Embryonic facial prominence (tissue), 1 donor: ENCODE measurements at regions not wholly inside any gene's neighbourhood (a gene's known extent, or its start where the extent isn't known, plus 50 kb on each side); places are given as distances from the start of the nearest gene placed in this dataset.

Experiments used
- DNase-seq: peaks from one replicate; pipeline ENCODE4 v3.0.0-alpha.2; 2016; ENCODE audit errors: extremely low spot score

GRCh38 chr2:225140723-225141122 is 98.5 kb upstream of the DOCK10 start:
- no peak for DNase-seq

DNA sequence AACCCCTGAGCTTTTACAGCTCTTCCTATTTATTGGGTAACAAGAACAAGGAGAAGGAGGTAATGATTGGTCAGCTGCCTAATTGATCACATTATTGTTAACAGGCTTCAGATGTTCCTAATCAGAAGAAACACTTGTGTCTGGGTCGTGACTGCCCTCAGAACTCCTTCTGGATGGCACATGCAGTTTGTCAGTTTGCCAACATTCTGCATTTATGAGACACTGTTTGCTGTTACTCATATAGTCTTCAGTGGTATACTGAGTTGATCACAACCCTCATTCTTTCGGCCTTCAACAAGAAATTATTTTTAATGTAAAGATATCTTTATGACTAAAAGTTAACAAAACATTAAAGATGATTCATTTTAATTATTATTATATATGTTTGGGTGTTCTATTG is 95.7 kb upstream of the DOCK10 start:
- DNase-seq: no peak

GRCh38 chr2:225136552-225136951 is 94.3 kb upstream of the DOCK10 start:
- DNase-seq: no peak

DNA sequence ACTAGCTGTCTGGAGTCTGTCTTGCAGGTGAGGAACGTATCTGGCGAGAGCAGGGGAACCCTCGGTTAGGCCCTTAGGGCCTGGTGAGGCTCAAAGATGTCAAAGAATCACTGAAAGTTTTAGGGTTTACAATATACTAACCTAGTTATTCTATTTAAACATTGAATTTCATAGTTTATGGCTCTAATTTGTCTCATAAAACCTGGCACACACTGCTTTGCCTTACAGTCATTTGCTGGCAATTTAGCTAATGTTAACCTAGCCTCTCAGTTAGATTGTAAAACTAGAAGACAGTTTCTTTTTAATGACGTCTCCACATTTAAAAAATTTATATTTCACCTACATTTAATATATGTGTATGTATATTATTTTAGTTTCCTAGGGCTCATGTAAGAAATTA is 89.6 kb upstream of the DOCK10 start:
- no peak for DNase-seq

GRCh38 chr2:225130093-225130492 is 87.8 kb upstream of the DOCK10 start:
- no peak for DNase-seq

DNA sequence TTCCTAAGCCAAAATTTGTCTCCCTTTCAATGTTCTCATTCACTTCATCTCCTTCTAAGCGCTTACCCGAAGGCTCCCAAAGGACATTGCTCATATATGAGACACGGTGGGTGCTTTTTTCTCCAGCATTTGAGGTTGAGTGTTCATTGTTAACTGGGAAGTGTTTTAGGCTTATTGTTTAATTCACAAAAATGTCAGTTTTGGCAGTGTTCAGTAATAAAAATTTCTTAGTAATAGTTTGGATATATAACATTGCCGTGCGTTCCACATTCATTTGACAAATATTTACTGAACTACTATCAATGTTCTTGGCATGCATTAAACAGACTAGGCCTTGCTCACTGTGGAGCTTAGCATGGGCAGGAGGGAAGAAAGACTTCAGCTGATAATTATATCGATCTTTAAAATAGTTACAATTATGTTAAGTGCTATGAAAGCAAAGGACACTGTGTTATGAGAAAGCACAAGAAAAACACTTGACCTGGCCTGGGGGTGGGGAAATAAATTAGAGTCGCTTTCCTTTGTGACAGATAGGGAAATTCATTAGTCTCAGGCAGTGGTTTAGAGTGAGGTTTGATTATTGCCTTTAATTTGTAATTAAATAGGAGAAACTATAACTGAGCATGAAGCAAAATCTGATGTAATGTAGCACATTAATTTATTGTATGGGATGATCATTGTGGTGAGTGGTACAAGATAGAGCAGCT is 82.2 kb upstream of the DOCK10 start:
- no peak for DNase-seq

GRCh38 chr2:225122583-225123486 is 80.6 kb upstream of the DOCK10 start:
- no peak for DNase-seq

DNA sequence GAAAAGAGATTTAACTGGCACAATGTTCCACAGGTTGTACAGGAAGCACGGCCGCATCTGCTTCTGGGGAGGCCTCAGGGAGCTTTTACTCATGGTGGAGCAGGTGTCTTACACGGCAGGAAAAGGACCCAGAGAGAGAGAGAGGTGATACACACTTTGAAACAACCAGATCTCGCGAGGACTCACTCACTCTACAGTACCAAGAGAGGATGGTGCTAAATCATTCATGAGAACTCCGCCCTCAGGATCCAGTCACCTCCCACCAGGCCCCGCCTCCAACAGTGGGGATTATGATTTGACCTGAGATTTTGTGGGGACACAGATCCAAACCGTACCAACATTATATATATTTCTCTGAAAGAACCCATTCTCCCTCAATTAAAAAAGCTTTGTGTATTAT is 79.7 kb upstream of the DOCK10 start:
- no peak for DNase-seq

- no peak for DNase-seq
These were observed 77.9 kb upstream of the DOCK10 start for GRCh38 chr2:225120186-225120585.

- DNase-seq: no peak
These were observed 74.9 kb upstream of the DOCK10 start for GRCh38 chr2:225117051-225117716.

DNA sequence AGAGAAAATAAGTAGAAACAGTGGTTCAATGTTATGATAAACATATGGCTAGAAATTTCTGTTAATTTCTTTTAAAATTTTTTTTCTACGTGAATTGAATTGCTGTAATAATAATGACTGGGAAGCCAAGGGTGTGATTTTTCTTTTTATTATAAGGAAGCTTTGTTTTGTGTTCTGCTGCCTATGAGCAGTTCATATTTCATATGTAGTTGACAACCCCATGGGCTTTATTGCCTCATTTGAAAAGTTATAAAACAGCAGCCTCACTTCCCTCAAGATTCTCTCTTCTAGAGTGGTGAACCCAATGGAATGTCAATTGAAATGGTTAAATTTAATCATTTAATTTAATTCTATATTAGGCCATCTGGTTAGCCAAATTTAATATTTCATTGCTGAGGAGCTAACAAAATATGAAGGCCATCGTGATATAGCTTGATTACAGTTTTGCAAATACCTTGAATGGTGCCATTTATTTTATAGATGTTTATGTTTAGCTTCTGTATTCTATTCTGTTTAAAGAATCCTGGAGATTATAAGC is 72.6 kb upstream of the DOCK10 start:
- DNase-seq: no peak

- no peak for DNase-seq
These were observed 71.2 kb upstream of the DOCK10 start for GRCh38 chr2:225113371-225114015.

- no peak for DNase-seq
These were observed 70.3 kb upstream of the DOCK10 start for GRCh38 chr2:225112362-225113126.

DNA sequence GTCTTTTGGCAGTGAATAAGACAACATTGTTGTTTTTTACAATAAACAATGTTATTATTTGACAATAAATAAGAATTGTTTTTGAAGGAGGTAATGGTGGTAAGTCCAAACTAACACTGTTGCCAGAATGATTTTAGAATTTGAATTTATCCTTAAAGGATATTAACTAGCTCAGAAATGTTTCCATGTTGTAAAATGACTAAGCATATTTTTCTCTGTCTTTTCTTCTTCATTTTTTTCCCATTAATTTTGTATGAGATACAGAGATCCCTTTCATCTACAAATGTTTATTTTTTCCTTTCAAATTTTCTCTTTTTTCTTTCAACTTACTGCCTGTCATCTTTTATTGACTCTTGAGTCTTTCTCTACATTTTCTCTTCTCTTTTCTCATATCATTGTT is 66.5 kb upstream of the DOCK10 start:
- DNase-seq: no peak

- no peak for DNase-seq
These were observed 62.7 kb upstream of the DOCK10 start for GRCh38 chr2:225104971-225105370.

- no peak for DNase-seq
These were observed 62.1 kb upstream of the DOCK10 start for GRCh38 chr2:225104321-225104720.

DNA sequence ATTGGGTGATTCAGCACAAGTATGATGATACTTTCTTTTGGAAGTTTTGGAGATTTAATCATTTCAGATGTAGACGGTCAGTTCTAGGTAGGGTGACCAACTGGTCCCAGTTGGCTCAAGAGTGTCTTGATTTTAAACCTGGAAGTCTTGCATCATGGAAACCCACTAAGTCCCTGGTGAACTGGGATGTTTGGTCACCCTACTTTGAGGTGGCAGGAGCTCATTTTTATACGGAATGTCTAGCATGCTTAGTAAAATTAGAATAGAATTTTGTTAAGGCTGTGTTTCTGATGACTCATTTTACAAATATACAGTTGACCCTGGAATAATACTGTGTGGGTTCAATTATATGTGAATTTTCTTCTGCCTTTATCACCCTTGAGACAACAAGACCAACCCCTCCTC is 61.5 kb upstream of the DOCK10 start:
- DNase-seq: no peak

DNA sequence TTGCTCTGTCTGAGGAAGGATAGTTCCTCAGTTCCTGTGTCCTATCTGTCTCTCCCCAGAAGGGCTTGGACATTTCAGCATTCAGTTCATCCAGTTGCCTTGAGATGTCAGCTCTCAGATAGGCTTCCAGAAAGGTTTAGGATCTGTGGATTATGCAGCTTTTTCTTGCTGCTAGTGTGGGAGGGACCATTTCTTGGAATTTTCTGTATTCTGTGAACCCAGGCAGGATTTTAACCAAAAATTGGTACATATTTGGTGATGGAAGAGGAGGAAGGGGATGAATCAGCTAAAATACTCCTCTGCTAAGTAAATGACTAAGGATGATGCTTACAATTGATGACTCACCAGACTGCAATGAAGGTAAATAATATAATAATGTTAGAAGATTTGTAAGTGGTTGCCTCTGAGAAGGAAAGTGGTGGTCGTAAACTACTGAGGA is 58.6 kb upstream of the DOCK10 start:
- DNase-seq: no peak

DNA sequence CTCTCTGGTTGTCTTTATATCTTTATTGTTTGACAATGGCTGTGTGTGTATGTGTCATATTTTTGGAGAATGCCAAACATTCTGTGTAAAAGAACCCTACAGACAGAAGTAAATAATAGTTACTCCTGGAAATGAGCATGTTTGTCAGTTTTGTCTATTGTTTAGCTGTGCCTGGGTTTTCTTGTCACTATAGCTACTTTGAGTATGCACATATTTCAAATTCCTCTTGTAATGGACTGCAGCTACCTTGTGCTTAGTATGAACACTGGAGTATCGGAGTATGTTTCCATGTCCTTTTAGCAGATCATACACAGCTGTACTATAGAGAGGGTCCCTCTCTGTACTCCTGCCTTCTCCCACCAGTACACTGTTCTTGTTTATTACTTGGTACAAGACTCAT is 58.0 kb upstream of the DOCK10 start:
- no peak for DNase-seq

DNA sequence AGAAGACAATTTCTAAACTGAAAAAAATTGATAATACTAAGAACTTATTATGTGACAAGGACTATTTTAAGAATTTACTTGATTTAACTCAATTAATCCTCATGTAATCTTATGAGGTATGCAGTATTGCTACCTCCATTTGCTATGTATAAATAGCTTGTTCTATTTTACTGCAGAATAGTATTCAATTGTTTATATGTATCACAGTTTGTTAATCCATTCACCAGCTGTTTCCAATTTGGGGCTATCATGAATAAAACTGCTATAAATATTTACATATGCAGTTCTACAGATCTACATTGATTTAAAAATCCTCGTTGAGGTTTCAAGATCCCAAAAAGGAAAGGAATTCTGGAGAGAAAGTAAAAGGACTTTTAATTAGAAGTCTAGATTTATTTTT is 54.8 kb upstream of the DOCK10 start:
- no peak for DNase-seq
